ENCODE measurements at regions not wholly inside any gene's neighbourhood (a gene's known extent, or its start where the extent isn't known, plus 50 kb on each side); places are given as distances from the start of the nearest gene placed in this dataset.
"Not testable (repeated sequence)": the region's sequence is repeated elsewhere in the genome, so short reads cannot be mapped to it uniquely, and the experiment has no call there.

GRCh38 chr22:26972915-26973314, 315.5 kb downstream of the MIAT start:
- not testable (repeated sequence) for DNase-seq (ENCODE audit: low read depth)

DNA sequence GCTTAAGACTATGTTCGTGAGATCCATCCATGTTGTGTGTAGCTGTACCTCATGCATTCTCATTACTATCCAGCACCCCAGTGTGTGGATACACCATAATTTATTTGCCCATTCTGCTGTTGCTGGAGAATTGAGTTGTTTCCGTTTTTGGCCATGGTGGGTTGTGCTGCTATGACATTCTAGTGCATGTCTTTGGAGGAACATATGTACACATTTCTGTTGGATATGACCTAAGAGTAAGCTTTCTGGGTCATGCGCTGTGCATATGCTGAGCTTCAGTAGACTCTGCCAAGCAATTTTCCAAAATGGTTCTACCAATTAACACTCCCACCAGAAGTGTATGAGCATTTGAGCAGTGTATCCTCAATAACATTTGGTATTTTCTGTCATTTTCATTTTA, 316.6 kb downstream of the MIAT start:
- no peak for DNase-seq (ENCODE audit: low read depth)

GRCh38 chr22:26974914-26975803, 317.8 kb downstream of the MIAT start:
- no peak for DNase-seq (ENCODE audit: low read depth)

GRCh38 chr22:26975865-26976264, 318.5 kb downstream of the MIAT start:
- DNase-seq (ENCODE audit: low read depth) = no peak

DNA sequence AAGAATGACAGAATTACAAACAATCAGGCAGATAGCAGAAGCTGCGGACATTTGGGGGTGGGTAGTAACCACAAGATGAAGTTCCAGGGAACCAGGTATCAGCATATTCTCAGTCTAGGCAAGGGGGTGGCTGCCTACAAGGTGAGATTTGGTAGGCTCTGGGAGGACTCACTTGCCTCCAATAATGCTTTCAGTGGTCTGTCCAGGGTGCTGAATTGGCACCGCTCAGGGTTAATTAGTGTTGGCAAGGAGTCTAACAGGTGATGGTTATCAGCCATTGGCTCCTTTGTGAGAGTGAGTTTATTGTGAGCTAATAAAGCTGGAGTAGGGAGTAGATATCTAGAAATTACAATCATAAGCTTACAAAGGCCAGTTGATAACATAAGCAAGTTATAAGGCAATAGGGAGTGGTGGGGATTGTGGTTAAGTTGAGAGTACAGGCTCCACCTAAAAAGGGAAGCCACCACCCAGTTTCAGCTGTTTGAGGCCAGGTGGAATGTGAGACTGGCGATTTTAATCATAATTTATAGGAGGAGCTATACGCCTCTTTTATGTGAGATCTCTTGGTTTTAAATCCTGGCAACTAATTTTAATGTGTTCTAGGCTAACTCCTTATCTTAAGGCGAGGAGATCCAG, 320.5 kb downstream of the MIAT start:
- DNase-seq (ENCODE audit: low read depth) = no peak

GRCh38 chr22:26979294-26979693, 321.9 kb downstream of the MIAT start:
- no peak for DNase-seq (ENCODE audit: low read depth)

DNA sequence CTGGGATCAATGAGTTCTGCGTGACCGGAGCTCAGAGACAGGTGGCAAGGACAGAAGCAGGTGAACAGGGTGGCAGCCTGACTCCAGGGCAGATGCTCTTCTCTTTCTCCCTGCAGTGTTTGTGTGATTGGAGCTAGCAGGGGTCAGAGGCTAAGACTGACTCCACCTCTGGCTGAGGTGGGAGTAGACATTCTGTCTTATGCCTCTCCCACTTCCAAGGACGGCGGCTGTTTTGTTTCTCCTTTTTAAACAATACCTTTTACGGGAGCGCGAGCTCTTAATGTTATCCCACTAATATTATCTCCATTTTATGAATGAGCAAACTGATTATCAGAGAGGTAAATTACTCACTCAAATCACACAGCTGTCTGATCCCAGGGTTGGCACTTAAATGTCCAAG, 323.7 kb downstream of the MIAT start:
- DNase-seq (ENCODE audit: low read depth) = no peak

GRCh38 chr22:26981541-26981940, 324.2 kb downstream of the MIAT start:
- no peak for DNase-seq (ENCODE audit: low read depth)

DNA sequence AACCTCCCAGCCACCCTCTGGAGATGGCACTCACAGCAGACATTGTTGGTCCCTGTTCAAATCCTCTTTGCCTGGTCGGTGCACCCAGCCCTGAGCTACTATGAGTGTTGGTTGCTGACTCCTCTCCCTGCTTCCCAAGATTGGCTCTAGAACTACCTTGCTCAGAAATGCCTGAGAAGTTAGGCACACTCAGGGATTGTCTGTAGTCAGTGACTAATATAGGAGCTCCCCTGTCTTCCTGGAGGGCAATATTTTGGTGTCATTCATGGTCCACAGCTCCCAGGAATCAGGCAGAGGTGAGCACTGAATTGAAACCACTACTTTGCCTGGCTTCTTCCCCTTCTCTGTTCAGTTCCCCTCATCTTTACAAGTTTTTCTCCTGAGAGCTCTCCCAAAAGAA, 325.9 kb downstream of the MIAT start:
- no peak for DNase-seq (ENCODE audit: low read depth)

- DNase-seq (ENCODE audit: low read depth) = no peak
Measured at GRCh38 chr22:26985206-26985605, 327.8 kb downstream of the MIAT start.

DNA sequence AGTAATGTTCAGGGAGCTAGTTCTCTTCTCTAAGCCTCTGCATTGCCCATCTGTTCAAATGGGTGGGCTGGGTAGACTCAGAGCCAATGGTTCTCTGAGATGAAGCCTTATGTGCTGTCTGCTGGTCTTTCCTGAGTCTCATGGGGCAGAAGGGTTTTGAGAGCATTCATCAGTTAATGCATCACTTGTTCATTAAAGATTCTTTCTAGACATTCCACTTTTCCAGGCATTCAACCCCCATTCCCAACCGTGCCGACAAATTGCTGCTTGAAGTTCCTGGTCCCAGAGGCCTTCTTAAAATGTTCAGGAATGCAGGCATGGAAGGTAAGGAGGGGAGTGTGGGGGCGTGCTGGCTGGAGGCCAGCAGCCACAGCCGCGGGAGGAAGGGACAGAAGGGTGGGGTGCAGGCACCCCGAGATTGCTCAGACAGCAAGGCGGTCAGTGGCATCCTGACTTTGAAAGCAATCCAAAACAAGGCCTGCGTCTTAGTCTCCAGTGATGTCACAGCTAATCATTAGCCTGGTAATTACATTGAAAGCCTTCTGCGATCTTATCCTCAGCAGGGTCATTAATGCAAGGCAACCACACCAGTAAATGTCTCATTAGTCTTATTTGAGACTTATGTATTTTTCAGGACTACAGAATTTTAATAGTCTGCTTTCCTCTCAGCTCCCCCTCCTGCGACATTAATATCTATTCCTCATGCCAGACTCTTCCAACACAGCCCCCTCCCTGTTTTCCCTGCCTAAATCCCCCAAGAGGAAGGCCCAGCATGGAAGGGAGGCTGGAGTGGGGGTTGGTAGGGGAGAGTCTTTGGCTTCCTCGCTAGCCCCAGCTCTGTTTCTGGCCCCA, 328.8 kb downstream of the MIAT start:
- no peak for DNase-seq (ENCODE audit: low read depth)

GRCh38 chr22:26986884-26987283, 329.5 kb downstream of the MIAT start:
- no peak for DNase-seq (ENCODE audit: low read depth)

GRCh38 chr22:26990503-26991189, 333.3 kb downstream of the MIAT start:
- DNase-seq (ENCODE audit: low read depth) = no peak

- DNase-seq (ENCODE audit: low read depth) = no peak
Measured at GRCh38 chr22:26992556-26992955, 335.2 kb downstream of the MIAT start.

DNA sequence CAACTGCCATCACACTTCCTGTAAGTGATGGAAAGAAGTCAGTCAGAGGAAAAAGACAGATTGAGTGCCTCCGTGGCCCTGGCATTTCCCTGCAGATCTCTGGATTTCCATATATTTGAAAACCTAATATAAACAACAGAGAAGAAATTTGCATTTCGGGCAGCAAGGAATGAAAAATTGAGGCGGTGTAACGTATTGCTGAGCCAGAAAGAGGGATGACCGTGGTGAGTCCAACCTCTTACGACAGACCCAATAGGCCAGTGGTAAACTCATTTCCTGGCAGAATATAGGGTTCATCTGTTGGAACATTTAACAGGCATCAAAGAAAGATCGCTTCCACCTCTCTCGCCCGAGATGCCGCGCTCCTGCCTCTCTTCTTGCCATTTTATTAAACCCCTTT, 336.5 kb downstream of the MIAT start:
- no peak for DNase-seq (ENCODE audit: low read depth)

GRCh38 chr22:26994801-26995200, 337.4 kb downstream of the MIAT start:
- DNase-seq (ENCODE audit: low read depth) = no peak

GRCh38 chr22:26995235-26995634, 337.8 kb downstream of the MIAT start:
- DNase-seq (ENCODE audit: low read depth) = no peak

DNA sequence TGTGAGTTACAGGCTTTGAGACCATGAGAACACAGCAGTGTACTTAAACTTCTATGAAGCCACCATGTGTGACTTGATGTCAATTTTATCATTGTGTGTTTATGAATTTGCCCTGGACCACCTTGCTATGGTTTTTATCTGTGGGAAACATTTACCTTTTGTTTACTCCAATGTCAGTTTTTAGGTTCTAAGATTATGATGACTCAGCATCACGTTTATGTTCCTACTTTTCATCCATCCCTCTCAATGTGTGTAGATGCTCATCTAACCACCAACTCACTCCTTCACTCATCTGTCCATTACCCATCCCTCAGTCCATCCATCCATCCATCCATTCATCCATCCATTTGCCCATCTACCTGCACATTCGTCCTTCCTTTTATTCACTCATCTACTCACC, 338.8 kb downstream of the MIAT start:
- no peak for DNase-seq (ENCODE audit: low read depth)

GRCh38 chr22:26998129-26998528, 340.7 kb downstream of the MIAT start:
- DNase-seq (ENCODE audit: low read depth) = no peak

- DNase-seq (ENCODE audit: low read depth) = no peak
Measured at GRCh38 chr22:26998716-26999115, 341.3 kb downstream of the MIAT start.

- DNase-seq (ENCODE audit: low read depth) = no peak
Measured at GRCh38 chr22:27003297-27003696, 345.9 kb downstream of the MIAT start.

DNA sequence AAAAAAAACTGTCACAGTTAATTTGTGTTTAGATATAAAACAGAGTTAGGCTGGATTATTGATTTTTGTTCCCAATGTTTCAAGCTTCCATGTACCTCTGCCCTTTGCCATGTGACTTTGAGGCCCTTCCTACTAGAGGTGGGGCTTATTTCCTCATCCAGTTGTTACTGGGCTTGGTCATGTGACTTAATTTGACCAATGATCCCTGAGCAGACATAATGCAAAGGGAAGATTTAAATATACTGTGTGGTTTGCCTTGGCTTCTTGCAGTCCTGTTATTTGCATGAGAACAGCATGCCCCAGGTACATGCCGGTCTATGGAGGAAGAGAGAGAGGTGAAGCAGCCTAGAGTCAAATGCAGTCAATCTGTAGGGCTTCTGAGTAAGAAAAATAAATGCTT, 347.0 kb downstream of the MIAT start:
- no peak for DNase-seq (ENCODE audit: low read depth)

Measured in CMK (cell line).